NCI-H1417 treated with DMSO at 0.1 percent for 48 hours (cell line): ENCODE measurements at regions not wholly inside any gene's neighbourhood (a gene's known extent, or its start where the extent isn't known, plus 50 kb on each side); places are given as distances from the start of the nearest gene placed in this dataset.
A peak's percentile ranks its signal among the peaks of the same experiment; 100 is the strongest.
"Not testable (repeated sequence)": the region's sequence is repeated elsewhere in the genome, so short reads cannot be mapped to it uniquely, and the experiment has no call there.

Source experiments
- DNase-seq: peaks from one replicate; lab custom pipeline; 2025; lab: John Stamatoyannopoulos, UW

DNA sequence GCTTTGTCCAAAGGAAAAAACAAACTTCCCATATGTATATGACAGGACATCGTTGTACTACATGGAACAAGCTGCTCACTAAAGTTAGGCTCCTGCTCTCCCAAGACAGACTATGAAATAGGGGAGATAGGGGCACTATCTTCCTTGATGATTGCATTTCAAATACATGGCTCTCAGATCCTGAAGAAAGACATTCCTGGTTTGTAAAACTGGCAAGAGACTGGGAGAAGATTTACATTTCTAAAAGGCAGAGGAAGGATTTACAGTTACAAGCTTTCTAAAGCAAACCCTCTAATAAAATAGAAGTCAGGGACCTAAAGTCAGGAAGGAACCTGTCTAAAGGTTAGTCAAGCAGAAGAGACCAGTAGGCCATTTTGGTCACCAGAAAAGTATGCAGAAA, 103.7 kb downstream of the SLC17A6 start:
- no peak for DNase-seq

GRCh38 chr11:22435582-22435981, 97.4 kb downstream of the SLC17A6 start:
- not testable (repeated sequence) for DNase-seq

GRCh38 chr11:22433517-22433916, 95.3 kb downstream of the SLC17A6 start:
- DNase-seq = no peak

DNA sequence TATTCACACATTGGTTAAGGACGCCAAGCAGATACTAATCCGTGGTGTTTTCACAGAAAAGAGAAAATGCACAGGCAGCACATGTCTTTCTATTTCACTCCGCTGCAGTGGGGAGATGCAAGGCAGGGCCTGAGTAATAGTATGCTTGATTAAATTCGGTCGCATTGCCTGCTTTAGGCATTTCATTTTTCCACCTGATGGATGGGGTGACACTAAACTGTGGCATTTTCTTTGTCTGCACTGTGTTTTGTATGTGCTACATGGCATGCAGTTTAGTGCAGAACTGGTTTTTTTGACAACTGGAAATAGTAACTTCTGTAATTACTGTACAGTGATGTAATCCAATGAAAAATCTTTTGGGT, 94.9 kb downstream of the SLC17A6 start:
- peak; percentile 70 for DNase-seq

GRCh38 chr11:22432291-22433093, 94.3 kb downstream of the SLC17A6 start:
- DNase-seq = peak; percentile 89

DNA sequence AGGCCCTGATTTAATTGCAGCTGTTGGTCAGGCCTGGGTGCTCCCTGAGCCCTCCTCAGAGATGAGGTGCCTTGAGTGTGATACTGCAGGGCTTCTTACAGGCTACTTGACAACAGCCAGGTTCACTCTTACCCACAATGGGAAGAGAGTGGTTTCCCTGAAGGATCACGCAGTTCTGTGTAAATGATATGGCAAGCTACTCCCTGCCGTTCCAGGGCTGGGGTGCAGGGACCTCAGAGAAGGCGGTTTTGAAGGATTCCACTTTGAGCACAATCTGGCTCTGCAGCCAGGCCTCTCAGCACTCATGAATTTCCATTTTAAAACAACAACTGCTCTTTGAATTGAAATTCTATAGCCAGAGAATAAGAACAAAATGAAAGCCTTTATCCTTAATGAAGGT, 92.9 kb downstream of the SLC17A6 start:
- no peak for DNase-seq

GRCh38 chr11:22430639-22431038, 92.5 kb downstream of the SLC17A6 start:
- no peak for DNase-seq

DNA sequence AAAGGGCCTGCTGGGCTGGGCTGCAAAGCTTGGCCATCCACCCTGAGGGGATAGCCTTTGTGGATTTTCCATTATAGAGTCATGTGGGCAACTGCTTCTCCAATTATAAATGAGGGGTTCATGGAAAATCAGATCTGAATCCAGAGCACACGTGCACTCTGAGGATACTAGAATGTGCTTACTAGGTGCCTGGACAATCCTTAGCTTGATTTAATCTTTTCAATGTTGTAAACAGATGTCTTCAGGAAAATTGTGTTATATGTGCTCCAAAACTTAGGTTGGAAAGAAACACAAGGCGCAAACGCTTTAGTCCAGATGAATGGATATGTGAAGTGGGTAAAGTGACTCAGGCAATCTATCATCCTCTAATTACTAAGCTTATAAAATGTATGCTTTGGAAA, 92.0 kb downstream of the SLC17A6 start:
- DNase-seq = no peak
